NCI-H446 treated with DMSO at 0.1 percent for 48 hours (cell line): ENCODE measurements at regions not wholly inside any gene's neighbourhood (a gene's known extent, or its start where the extent isn't known, plus 50 kb on each side); places are given as distances from the start of the nearest gene placed in this dataset.
"Not testable (repeated sequence)": the region's sequence is repeated elsewhere in the genome, so short reads cannot be mapped to it uniquely, and the experiment has no call there.

ENCODE experiments used
- DNase-seq: peaks from one replicate; lab custom pipeline; 2025; lab: John Stamatoyannopoulos, UW

GRCh38 chr11:96447208-96448110 lies 57.6 kb downstream of the JRKL start:
- DNase-seq, result no peak

- no peak for DNase-seq
Measured at GRCh38 chr11:96448225-96448624, 58.4 kb downstream of the JRKL start.

GRCh38 chr11:96456111-96456510 lies 66.3 kb downstream of the JRKL start:
- no peak for DNase-seq

GRCh38 chr11:96459751-96460150 lies 69.9 kb downstream of the JRKL start:
- DNase-seq, result no peak

- DNase-seq, result no peak
Measured at GRCh38 chr11:96461871-96462270, 72.1 kb downstream of the JRKL start.

- DNase-seq, result peak; percentile 85
Measured at GRCh38 chr11:96464700-96465307, 75.0 kb downstream of the JRKL start.

GRCh38 chr11:96465512-96465911 lies 75.7 kb downstream of the JRKL start:
- peak; percentile 51 for DNase-seq

- DNase-seq, result no peak
Measured at GRCh38 chr11:96466607-96467006, 76.8 kb downstream of the JRKL start.

- DNase-seq, result no peak
Measured at GRCh38 chr11:96469776-96470175, 80.0 kb downstream of the JRKL start.

GRCh38 chr11:96470521-96470920 lies 80.7 kb downstream of the JRKL start:
- DNase-seq, result no peak

GRCh38 chr11:96472085-96472484 lies 82.3 kb downstream of the JRKL start:
- DNase-seq, result no peak

GRCh38 chr11:96474263-96474662 lies 84.5 kb downstream of the JRKL start:
- DNase-seq, result no peak

- no peak for DNase-seq
Measured at GRCh38 chr11:96481204-96481603, 91.4 kb downstream of the JRKL start.

- no peak for DNase-seq
Measured at GRCh38 chr11:96481771-96482170, 92.0 kb downstream of the JRKL start.

- no peak for DNase-seq
Measured at GRCh38 chr11:96482193-96482592, 92.4 kb downstream of the JRKL start.

GRCh38 chr11:96483374-96483955 lies 93.7 kb downstream of the JRKL start:
- no peak for DNase-seq

GRCh38 chr11:96484361-96484760 lies 94.5 kb downstream of the JRKL start:
- no peak for DNase-seq

- DNase-seq, result no peak
Measured at GRCh38 chr11:96486890-96487611, 97.2 kb downstream of the JRKL start.

GRCh38 chr11:96488911-96489310 lies 99.1 kb downstream of the JRKL start:
- DNase-seq, result not testable (repeated sequence)

- DNase-seq, result no peak
Measured at GRCh38 chr11:96500440-96500839, 110.6 kb downstream of the JRKL start.

- DNase-seq, result no peak
Measured at GRCh38 chr11:96506041-96506440, 116.2 kb downstream of the JRKL start.

GRCh38 chr11:96506953-96507354 lies 117.1 kb downstream of the JRKL start:
- no peak for DNase-seq
